Nephron (organoid): ENCODE measurements at regions not wholly inside any gene's neighbourhood (a gene's known extent, or its start where the extent isn't known, plus 50 kb on each side); places are given as distances from the start of the nearest gene placed in this dataset.
"Not testable (repeated sequence)": the region's sequence is repeated elsewhere in the genome, so short reads cannot be mapped to it uniquely, and the experiment has no call there.

Source experiments
- H3K27ac Mint-ChIP-seq, 3 experiments: 2 replicates each; pipeline ENCODE4 v1.8.0; 2020; ENCODE audit warnings: mixed read lengths in 3 of 3, mild to moderate bottlenecking in 2 of 3, moderate library complexity in 1 of 3
- H3K27me3 Mint-ChIP-seq: 2 replicates; pipeline ENCODE4 v1.8.0; 2021; ENCODE audit warnings: low read depth, mild to moderate bottlenecking, moderate library complexity, mixed read lengths
- H3K36me3 Mint-ChIP-seq: 2 replicates; pipeline ENCODE4 v1.8.0; 2020; ENCODE audit warnings: low read depth, mixed read lengths
- H3K4me1 Mint-ChIP-seq: 2 replicates; pipeline ENCODE4 v1.8.0; 2020; ENCODE audit warnings: mixed read lengths
- H3K4me3 Mint-ChIP-seq, 3 experiments: 2 replicates each; pipeline ENCODE4 v1.8.0; 2020; ENCODE audit warnings: mild to moderate bottlenecking in 3 of 3, mixed read lengths in 3 of 3, moderate library complexity in 2 of 3
- H3K9me3 Mint-ChIP-seq: 2 replicates; pipeline ENCODE4 v1.8.0; 2020; ENCODE audit warnings: mixed read lengths
- CTCF ChIP-seq, 3 experiments: fragments of 200-600 bp; sonication (generic); IDR thresholded peaks; one replicate each; pipeline ENCODE4 v1.5.0; 2021; ENCODE audit warnings: antibody characterized with exemption in 3 of 3; ENCODE audit not compliant: unreplicated experiment in 3 of 3

DNA sequence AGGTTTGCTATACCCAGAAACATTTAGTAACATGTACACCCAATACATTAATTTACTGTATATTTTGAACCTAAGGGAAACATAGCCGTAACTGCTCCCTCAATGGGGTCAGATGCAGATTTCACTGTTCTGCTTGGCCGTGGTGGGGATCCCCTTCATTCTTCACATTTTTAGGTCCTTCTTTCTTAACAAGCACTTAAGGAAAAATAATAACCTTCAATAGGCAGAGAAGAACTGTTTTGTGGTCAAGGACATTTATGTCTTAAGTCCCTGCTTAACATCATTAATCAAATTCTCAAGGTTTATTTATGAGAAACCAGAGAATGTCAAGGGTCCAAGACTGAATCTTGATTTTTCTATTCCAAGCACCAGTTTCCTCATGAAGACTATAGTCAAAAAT, 592.1 kb upstream of the ANKRD30A start:
- TF ChIP-seq CTCF (IDR thresholded peaks at IDR 0.05; ENCODE audit: unreplicated experiment in 3 of 3), result no peak
- H3K4me1 Mint-ChIP-seq, result no peaks in the 10 kb centered on the region
- peaks cover 8% of the 10 kb centered on the region for H3K9me3 Mint-ChIP-seq
- no peak overlapping the region for H3K27ac Mint-ChIP-seq
- H3K27me3 Mint-ChIP-seq, result no peaks in the 10 kb centered on the region
- no peaks in the 10 kb centered on the region for H3K36me3 Mint-ChIP-seq
- H3K4me3 Mint-ChIP-seq, result no peak overlapping the region

DNA sequence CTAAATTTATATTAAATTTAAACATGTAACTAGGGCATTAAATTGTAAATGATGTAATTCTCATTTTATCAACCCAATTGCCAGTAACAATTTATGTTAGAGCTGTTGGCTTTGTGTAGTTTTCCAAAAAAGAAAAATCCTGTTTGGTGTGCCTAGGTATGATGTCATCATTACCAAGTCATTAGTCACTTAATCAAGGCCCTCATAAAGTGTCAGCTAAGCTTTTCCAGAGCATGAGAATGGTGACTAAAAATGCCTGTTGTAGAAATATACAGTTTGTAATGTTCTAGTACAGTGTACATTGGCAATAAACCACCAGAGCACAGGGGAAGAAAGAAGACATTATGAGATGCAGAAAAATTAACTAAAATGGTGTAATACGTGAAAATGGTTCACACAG, 593.8 kb upstream of the ANKRD30A start:
- Mint-ChIP-seq H3K4me1 (no peaks in the 10 kb centered on the region), H3K9me3 (peaks cover 8% of the 10 kb centered on the region), H3K4me3 (no peak overlapping the region), H3K36me3 (no peaks in the 10 kb centered on the region), H3K27me3 (no peaks in the 10 kb centered on the region), H3K27ac (no peak overlapping the region)
- no peak for TF ChIP-seq CTCF (IDR thresholded peaks at IDR 0.05; ENCODE audit: unreplicated experiment in 3 of 3)

DNA sequence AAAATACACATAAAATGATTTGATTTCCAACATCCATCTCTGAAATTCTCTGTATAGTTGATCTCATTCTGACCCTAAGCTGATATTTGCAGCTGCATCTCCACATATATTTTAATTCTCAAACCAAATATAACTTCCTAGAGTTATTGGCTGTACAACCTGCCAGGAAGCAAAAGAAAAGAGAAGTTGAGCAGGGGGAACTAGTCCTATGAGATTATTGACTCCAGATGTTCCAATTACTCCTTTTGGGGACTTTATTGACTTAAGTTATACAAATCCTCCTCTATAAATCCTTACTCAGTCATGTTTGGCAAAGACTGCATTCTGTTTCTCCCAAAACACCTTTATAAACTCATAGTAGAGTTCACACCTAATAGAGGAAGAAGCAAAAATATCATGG, 599.4 kb upstream of the ANKRD30A start:
- Mint-ChIP-seq H3K9me3 (peaks cover 8% of the 10 kb centered on the region), H3K4me1 (peaks cover 8% of the 10 kb centered on the region), H3K36me3 (no peaks in the 10 kb centered on the region), H3K27ac (peak overlapping the region; percentile 14 to 48 (median 45)), H3K4me3 (no peak overlapping the region), H3K27me3 (no peaks in the 10 kb centered on the region)
- no peak for TF ChIP-seq CTCF (IDR thresholded peaks at IDR 0.05; ENCODE audit: unreplicated experiment in 3 of 3)

DNA sequence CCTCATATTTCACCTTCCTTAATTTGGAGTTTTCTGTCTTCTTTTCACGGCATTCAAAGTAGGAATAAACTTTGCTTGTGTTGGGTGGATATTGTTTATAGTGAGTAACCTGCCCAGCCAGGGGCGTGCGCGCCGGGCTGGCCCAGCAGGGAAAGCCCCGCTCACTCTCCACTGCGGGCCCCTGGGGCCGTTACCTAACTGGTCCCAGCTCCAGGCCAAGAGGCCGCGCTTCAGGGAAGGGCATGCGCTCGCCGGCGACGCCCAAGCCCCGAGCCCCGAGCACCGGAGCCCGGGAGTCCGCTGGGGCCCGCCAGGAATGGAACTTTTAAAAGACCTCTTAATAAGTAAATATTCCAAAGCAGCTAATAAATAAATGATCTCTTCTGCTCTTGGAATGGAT, 601.3 kb upstream of the ANKRD30A start:
- H3K27me3 Mint-ChIP-seq, H3K4me3 Mint-ChIP-seq, H3K27ac Mint-ChIP-seq, H3K36me3 Mint-ChIP-seq, H3K9me3 Mint-ChIP-seq, H3K4me1 Mint-ChIP-seq: not testable (repeated sequence)

- H3K27ac Mint-ChIP-seq, result no peak overlapping the region
- H3K4me1 Mint-ChIP-seq, result peaks cover 8% of the 10 kb centered on the region
- peaks cover 12% of the 10 kb centered on the region for H3K9me3 Mint-ChIP-seq
- no peak overlapping the region for H3K4me3 Mint-ChIP-seq
- no peak for TF ChIP-seq CTCF (IDR thresholded peaks at IDR 0.05; ENCODE audit: unreplicated experiment in 3 of 3)
- H3K36me3 Mint-ChIP-seq, result peaks cover 3% of the 10 kb centered on the region
- no peaks in the 10 kb centered on the region for H3K27me3 Mint-ChIP-seq
These were observed 605.5 kb upstream of the ANKRD30A start for GRCh38 chr10:36519909-36520308.

DNA sequence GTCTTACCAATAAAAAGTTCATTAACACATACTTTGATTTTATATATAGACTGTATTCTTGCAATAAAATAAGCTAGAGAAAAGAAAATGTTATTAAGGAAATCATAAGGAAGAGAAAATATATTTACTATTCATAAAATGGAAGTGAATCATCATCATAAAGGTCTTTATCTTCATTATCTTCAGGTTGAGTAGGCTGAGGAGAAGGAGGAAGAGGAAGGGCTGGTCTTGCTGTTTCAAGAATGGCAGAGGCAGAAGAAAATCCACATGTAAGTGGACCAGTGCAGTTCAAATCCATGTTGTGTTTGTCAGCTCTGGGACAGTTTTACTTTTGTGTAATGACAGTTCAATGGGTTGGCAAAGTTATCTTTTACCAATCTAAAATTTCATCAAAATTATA, 609.1 kb upstream of the ANKRD30A start:
- no peak overlapping the region for H3K27ac Mint-ChIP-seq
- no peak for TF ChIP-seq CTCF (IDR thresholded peaks at IDR 0.05; ENCODE audit: unreplicated experiment in 3 of 3)
- H3K4me3 Mint-ChIP-seq, result no peak overlapping the region
- no peaks in the 10 kb centered on the region for H3K27me3 Mint-ChIP-seq
- peaks cover 15% of the 10 kb centered on the region for H3K4me1 Mint-ChIP-seq
- peaks cover 3% of the 10 kb centered on the region for H3K36me3 Mint-ChIP-seq
- H3K9me3 Mint-ChIP-seq, result peaks cover 12% of the 10 kb centered on the region
